ENCODE measurements at regions not wholly inside any gene's neighbourhood (a gene's known extent, or its start where the extent isn't known, plus 50 kb on each side); places are given as distances from the start of the nearest gene placed in this dataset.
"Not testable (repeated sequence)": the region's sequence is repeated elsewhere in the genome, so short reads cannot be mapped to it uniquely, and the experiment has no call there.

DNA sequence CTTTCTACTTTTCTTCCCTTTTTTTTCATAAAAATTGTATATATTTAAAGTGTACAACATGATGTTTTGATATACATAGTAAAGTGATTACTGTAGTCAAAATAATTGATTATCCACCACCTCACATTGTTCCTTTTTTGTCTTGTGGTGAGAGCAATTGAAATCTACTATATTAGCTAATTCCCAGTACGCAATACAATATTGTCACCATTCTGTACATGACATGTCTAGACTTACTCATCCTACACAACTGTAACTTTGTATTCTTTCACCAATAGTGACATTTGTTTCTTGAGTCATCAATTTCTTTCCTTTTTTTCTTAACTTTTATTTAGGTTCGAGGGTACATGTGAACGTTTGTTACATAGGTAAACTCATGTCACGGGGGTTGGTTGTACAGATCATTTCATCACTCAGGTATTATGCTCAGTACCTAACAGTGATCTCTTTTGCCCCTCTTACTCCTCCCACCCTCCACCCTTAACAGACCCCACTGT, 265.2 kb downstream of the KCNRG start:
- DNase-seq = no peak

DNA sequence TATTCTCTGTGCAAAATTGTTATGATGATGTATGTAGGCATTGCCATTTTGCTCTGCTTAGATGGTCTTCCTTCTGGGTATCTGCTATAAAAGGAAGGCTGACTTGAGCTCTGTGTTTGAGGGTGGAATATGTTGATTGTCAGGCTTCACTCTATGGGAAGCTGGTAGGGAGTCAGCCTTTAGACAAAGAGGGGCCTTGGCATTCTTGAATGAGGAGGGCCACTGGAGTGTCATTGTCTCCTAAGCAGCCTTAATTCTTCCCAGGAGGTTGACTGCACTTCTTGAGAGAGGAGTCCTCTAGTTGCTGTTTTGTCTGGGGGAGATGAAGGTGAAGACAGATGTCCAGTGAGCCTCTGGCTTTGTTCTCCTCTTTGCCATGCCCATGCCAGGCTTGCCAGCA, 266.8 kb downstream of the KCNRG start:
- DNase-seq = no peak

DNA sequence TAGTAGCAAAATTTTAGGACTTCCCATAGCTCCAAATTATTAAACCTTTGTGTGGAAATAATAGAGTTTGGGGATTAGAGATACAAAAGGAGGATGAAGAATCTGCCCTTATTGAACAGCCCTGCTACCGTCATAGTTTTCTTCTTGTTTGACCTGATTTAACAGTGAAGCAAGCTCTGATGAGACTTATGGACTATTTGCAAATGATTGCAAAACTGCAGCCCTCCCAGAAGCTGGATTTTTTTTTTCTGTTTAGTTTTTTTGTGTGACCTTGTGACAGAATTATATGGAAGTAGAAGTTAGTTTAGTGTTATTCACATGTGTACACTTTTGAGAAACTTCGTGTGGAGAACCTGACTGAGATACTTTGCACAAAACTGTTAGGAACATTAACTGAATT, 267.8 kb downstream of the KCNRG start:
- no peak for DNase-seq

DNA sequence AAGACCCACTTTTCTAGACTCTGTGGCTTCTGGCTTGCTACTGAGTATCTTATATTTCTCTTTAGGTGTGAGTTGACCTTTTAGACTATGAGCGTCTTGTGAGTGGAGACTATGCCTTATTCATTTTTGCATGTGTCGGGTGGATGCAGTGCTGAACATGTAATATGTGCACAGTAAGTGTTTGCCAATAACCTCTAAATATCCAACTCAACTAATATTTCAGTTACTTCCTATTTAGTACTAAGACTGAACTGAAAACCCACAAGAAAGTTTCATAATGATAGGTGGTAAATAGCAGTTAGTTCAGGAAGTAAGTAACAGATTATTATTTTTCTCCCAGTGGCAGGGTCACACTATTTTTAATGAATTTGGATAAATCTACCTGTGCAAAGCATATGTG, 269.3 kb downstream of the KCNRG start:
- DNase-seq = no peak

DNA sequence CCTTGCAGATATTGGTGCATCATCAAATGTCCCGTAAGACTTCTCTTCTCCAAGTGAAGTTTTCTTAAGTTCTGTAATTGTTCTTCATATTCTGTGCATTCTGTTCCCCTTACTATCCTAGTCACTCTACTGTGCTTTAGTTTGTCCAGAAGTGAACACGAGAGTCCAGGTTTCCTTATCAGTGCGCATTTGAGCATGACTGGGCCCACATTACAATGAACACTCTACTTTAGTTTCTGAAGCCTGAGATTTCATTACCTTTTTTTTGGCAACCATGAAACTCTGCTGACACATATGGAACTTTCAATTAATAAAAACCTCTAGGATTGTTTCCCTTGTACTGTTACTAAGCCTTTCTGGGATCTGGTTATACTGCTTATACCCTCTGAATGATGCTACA, 270.0 kb downstream of the KCNRG start:
- DNase-seq = no peak

GRCh38 chr13:50286324-50286723, 271.1 kb downstream of the KCNRG start:
- DNase-seq = no peak

DNA sequence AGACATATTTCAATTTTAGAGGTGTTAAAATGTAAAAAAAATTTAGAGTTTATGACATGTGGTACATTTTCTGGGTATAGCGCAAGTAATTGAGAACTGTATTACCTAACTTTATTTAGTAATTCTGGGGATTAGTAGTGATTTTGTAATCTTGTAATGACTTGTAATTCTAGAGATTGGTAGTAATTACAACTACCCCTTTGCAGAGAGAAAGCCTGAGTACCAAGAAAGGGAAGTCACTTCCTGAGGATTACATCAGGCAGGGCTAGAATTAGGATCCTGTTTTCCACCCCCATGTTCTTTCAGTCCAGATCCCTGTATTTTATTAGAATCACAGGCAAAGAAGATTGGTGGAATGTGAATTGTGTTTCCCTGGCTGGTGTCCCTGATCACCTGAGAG, 274.9 kb downstream of the KCNRG start:
- DNase-seq = no peak

DNA sequence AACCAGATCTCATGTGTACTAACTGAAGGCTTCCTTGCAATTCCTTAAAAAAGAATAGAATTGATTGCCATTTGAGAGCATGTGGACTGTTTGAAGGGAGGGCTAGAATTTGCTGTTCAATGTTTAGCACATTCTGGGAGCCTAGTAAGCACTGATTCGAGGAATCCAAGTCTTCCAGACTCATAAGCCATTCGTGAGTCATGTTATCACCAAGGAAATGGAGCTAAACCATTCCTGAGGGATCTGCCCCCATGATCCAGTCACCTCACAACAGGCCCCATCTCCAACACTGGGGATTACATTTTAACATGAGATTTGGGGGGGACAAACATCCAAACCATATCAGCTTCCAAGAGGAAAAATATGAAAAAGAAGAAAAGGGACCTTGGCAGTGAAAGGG, 276.4 kb downstream of the KCNRG start:
- no peak for DNase-seq

GRCh38 chr13:50292081-50292480, 276.8 kb downstream of the KCNRG start:
- no peak for DNase-seq

- DNase-seq = not testable (repeated sequence)
Observed at GRCh38 chr13:50294425-50294824, 279.2 kb downstream of the KCNRG start.

- DNase-seq = no peak
Observed at GRCh38 chr13:50299546-50300249, 284.5 kb downstream of the KCNRG start.

GRCh38 chr13:50303963-50304721, 288.9 kb downstream of the KCNRG start:
- no peak for DNase-seq

DNA sequence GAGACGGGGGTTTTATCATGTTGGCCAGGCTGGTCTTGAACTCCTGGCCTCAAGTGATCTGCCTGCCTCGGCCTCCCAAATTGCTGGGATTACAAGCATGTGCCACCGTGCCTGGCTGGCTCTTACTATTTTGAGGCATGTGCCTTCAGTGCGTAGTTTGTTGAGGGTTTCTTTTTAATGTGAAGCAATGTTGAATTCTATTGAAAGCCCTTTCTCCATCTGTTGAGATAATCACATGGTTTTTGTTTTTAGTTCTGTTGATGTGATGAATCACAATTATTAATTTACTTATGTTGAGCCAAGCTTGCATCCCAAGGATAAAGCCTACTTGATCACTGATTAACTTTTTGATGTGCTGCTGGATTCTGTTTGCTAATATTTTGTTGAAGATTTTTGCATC, 290.9 kb downstream of the KCNRG start:
- no peak for DNase-seq

DNA sequence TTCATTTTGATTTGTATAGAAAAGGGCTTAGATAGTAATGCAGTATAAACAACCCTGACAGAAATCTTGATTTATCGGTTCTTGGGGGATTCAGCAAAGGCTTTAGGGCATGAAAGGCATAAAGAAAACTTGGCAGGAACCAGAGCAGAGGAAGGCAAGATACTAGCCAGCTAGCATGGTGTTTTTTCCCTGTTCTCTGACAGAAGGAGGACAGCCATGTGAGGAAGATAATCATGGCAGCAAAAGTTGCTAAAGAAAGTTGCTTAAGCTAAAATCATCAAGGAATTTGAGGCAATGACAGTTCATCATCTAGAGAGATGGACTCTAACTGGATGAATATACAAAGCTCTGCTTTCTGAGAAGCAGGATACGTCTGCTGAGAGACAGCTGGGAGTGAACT, 294.1 kb downstream of the KCNRG start:
- DNase-seq = no peak

DNA sequence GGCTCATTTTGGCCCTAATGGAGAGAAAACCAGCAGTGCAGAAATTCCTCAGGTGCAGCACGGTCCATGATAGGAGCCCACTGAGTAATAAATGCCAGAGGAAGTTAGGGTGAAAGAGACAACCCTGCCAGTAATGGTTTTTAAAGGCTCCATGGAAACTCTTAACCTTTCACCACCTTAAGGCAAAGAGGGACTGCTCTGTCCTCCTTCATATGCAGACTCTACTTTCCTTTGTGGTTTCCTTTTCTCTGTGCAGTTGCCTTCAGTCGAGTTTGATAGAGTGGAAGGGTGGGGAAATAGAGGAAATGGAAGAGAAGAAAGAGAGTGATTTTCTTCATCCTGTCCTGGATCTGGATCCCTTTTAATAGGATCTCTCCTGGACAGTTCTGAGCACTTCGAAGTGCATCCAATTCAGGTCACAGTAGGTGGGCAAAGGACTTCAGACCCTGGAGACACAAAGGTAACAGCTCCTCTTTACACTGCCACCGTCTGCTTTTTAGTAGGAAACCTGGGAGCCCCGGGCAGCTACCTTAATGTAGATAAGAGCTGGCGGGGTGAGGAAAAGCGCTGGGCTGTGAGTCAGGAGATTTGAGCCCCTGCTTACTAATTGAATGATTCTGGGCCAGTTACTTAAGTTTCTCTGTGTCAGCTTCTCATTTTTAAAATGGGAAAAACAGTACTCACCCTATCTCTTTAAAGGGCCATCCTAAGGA, 294.8 kb downstream of the KCNRG start:
- no peak for DNase-seq

DNA sequence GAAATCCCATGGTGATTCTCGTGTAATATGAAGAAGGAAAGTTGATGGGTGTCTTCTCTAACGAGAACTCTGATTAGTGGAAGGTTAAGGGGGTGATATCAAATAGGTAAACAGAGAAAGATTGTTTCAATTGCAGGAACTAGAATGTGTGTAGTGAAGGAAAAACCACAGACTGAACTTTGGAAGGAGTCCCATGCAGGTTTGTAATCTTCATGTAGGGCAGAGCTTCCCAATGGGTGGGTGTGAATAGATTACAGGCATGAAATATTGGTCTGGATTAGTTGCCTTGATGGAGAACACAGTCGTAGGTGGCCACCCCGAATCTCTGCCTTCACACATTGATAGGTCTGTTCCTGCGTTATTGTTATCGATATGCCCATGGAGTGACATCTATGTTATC, 295.5 kb downstream of the KCNRG start:
- DNase-seq = no peak

DNA sequence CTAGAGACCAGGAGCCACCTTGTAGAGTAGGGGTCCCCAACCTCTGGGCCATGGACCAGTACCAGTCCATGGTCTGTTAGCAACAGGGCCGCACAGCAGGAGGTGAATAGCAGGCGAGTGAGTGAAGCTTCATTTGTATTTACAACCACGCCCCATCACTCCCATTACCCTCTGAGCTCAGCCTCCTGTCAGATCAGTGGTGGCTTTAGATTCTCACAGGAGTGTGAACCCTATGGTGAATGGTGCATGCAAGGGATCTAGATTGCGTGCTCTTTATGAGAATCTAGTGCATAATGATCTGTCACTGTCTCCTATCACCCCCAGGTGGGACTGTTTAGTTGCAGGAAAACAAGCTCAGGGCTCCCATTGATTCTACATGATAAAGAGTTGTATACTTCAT, 303.6 kb downstream of the KCNRG start:
- DNase-seq = no peak

GRCh38 chr13:50319635-50320255, 304.5 kb downstream of the KCNRG start:
- DNase-seq = no peak

- DNase-seq = no peak
Observed at GRCh38 chr13:50320271-50320862, 305.1 kb downstream of the KCNRG start.

GRCh38 chr13:50322006-50322405, 306.8 kb downstream of the KCNRG start:
- no peak for DNase-seq

DNA sequence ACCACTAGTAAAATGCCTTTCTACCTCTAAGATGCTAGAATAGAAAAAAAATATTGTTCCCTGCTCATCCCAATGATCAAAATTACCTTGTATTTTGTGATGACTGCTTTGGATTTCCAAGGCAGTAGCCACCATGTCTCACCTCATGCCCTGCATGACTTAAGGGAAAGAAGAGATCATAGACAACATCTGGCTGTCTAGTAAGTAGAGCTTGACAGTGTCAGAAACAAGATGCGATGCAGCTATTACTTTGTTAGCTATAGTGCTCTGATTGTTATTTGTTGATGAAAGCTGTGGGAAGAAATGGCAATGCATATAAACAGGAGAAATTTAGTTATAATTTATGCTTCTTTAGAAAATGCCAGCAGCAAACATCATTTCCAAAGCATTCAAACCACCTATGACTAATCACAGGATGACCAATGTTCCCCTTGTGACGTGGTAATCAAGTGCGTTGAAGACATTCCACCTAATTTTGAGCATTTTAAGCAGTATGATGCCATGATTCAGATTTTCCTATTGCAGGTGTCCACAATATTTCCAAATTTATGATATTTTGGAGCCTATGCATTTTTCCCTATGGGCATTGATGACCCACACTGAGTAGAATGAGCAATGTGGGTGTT, 308.3 kb downstream of the KCNRG start:
- DNase-seq = no peak

GRCh38 chr13:50326271-50326670, 311.0 kb downstream of the KCNRG start:
- DNase-seq = no peak

- DNase-seq = no peak
Observed at GRCh38 chr13:50326811-50327210, 311.6 kb downstream of the KCNRG start.
